HCT116 (cell line): ENCODE measurements at regions not wholly inside any gene's neighbourhood (a gene's known extent, or its start where the extent isn't known, plus 50 kb on each side); places are given as distances from the start of the nearest gene placed in this dataset.

Source experiments
- EGR1 ChIP-seq: IDR thresholded peaks from 2 replicates; pipeline ENCODE4 v1.6.1; 2012; ENCODE audit warnings: low read depth
- ELF1 ChIP-seq: IDR thresholded peaks from 2 replicates; pipeline ENCODE4 v1.6.1; 2012; ENCODE audit warnings: low read depth, borderline replicate concordance
- JUND ChIP-seq: IDR thresholded peaks from 2 replicates; pipeline ENCODE4 v1.6.1; 2012
- POLR2AphosphoS5 ChIP-seq: IDR thresholded peaks from 2 replicates; pipeline ENCODE4 v1.6.1; 2011; ENCODE audit warnings: mild to moderate bottlenecking, low read depth, low read length, moderate library complexity
- TF ChIP-seq, protein P1 (sequence below), 3 experiments: fragments of 200-600 bp in 1 of 3; sonication (generic) in 1 of 3; IDR thresholded peaks in 2 of 3; conservative IDR thresholded peaks in 1 of 3; 2 replicates each; pipeline ENCODE4 v1.5.1; 2012 to 2017; ENCODE audit warnings: low read depth in 2 of 3, low read length in 2 of 3, antibody characterized with exemption in 1 of 3, borderline replicate concordance in 1 of 3, control low read depth in 1 of 3, mild to moderate bottlenecking in 1 of 3, mixed read lengths in 1 of 3, mixed run types in 1 of 3, moderate library complexity in 1 of 3; ENCODE audit not compliant: insufficient read depth in 1 of 3

DNA sequence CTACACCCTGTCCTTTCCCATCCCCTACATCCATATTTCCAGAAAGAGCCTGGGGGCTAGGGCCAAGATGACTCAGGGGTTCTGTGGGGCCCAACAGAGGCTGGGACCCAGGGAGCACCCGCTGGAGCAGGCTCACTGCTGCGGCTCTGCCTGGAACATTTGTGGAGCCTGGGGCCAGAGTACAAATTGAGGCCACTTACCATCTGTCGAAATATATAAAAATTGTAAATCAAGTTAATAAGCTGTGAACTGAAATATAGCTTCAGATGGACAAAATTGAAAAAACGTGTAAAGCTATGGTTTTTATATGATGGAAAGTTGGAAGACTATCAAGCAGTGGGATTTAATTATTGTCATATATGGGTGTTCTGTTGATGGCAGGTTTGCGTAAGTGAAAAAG is 82.9 kb upstream of the ATXN1 start:
- TF ChIP-seq EGR1, result no peak
- TF ChIP-seq POLR2AphosphoS5, result no peak
- TF ChIP-seq, protein P1, sequence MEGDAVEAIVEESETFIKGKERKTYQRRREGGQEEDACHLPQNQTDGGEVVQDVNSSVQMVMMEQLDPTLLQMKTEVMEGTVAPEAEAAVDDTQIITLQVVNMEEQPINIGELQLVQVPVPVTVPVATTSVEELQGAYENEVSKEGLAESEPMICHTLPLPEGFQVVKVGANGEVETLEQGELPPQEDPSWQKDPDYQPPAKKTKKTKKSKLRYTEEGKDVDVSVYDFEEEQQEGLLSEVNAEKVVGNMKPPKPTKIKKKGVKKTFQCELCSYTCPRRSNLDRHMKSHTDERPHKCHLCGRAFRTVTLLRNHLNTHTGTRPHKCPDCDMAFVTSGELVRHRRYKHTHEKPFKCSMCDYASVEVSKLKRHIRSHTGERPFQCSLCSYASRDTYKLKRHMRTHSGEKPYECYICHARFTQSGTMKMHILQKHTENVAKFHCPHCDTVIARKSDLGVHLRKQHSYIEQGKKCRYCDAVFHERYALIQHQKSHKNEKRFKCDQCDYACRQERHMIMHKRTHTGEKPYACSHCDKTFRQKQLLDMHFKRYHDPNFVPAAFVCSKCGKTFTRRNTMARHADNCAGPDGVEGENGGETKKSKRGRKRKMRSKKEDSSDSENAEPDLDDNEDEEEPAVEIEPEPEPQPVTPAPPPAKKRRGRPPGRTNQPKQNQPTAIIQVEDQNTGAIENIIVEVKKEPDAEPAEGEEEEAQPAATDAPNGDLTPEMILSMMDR (IDR thresholded peaks at IDR 0.05 in 2 of 3, conservative IDR thresholded peaks at IDR 0.05 in 1 of 3; ENCODE audit: borderline replicate concordance in 1 of 3, insufficient read depth in 1 of 3, low read depth in 2 of 3, low read length in 2 of 3), result no peak
- TF ChIP-seq JUND, result no peak
- TF ChIP-seq ELF1, result no peak
